Cardiac fibroblast (primary cell): ENCODE measurements at regions not wholly inside any gene's neighbourhood (a gene's known extent, or its start where the extent isn't known, plus 50 kb on each side); places are given as distances from the start of the nearest gene placed in this dataset.

Source experiments
- DNase-seq, 2 donors: peaks; one replicate each; pipeline versions ENCODE4 v3.0.0 to v3.0.0-alpha.2; 2010; ENCODE audit warnings: low read depth in 2 of 2
- H3K4me3 ChIP-seq, 2 donors: replicated peaks in 1 of 2; 1 replicate in 1 of 2; 2 replicates in 1 of 2; pipeline ENCODE4 v1.5.1; 2011; ENCODE audit warnings: low read depth in 2 of 2, low read length in 2 of 2, mild to moderate bottlenecking in 2 of 2, moderate library complexity in 1 of 2
- CTCF ChIP-seq: IDR thresholded peaks from one replicate; pipeline ENCODE4 v1.5.1; 2011; ENCODE audit warnings: low read depth, mild to moderate bottlenecking, low read length, inconsistent platforms

- no peak for DNase-seq
- TF ChIP-seq CTCF = no peak
Measured at GRCh38 chr13:74409551-74409950, 275.3 kb upstream of the KLF12 start.

GRCh38 chr13:74406420-74406819 lies 272.2 kb upstream of the KLF12 start:
- no peak overlapping the region for H3K4me3 ChIP-seq
- no peak for TF ChIP-seq CTCF
- DNase-seq = peak in 1 of 2 donors; percentile 16

More at GRCh38 chr13:74409551-74409950, 275.3 kb upstream of the KLF12 start:
- no peak overlapping the region for H3K4me3 ChIP-seq

GRCh38 chr13:74398599-74398998 lies 264.4 kb upstream of the KLF12 start:
- no peak overlapping the region for H3K4me3 ChIP-seq
- no peak for TF ChIP-seq CTCF
- DNase-seq = no peak

- TF ChIP-seq CTCF = no peak
- DNase-seq = no peak
- no peak overlapping the region for H3K4me3 ChIP-seq
Measured at GRCh38 chr13:74389056-74389455, 254.9 kb upstream of the KLF12 start.

GRCh38 chr13:74388626-74389025 lies 254.4 kb upstream of the KLF12 start:
- H3K4me3 ChIP-seq = no peak overlapping the region
- DNase-seq = no peak
- TF ChIP-seq CTCF = no peak

GRCh38 chr13:74372511-74372910 lies 238.3 kb upstream of the KLF12 start:
- peak; percentile 1 to 2 for DNase-seq
- no peak for TF ChIP-seq CTCF
- H3K4me3 ChIP-seq = no peak overlapping the region

GRCh38 chr13:74367193-74367592 lies 233.0 kb upstream of the KLF12 start:
- no peak for DNase-seq
- TF ChIP-seq CTCF = no peak
- no peak overlapping the region for H3K4me3 ChIP-seq
